PC-9 (cell line): ENCODE measurements at regions not wholly inside any gene's neighbourhood (a gene's known extent, or its start where the extent isn't known, plus 50 kb on each side); places are given as distances from the start of the nearest gene placed in this dataset.

Experiments used
- BruUV-seq: library from RNA; stranded (reverse); fragments of 400-500 nt; replicated peaks from 2 replicates; lab custom pipeline; 2021; lab: Mats Ljungman, UMichigan
- CTCF ChIA-PET: fragments of 300-600 bp; sonication (Branson Sonifier 250); formaldehyde crosslinking; loops from one replicate; lab custom pipeline; 2022; ENCODE audit warnings: antibody characterized with exemption; lab: Charles Lee
- POLR2A ChIA-PET: fragments of 300-600 bp; sonication (Branson Sonifier 250); formaldehyde crosslinking; loops from one replicate; lab custom pipeline; 2022; ENCODE audit warnings: antibody characterized with exemption; ENCODE audit not compliant: unreplicated experiment; lab: Charles Lee
- DNase-seq, 2 experiments: peaks; one replicate each; pipeline versions ENCODE4 v3.0.0 to v3.0.0-alpha.2; 2015 to 2022; ENCODE audit warnings: mixed read lengths in 1 of 2
- H2AFZ ChIP-seq: fragments of 200-600 bp; sonication (generic); 2 replicates; pipeline ENCODE4 v1.8.1; 2017; ENCODE audit warnings: antibody characterized with exemption
- H3F3A ChIP-seq: fragments of 200-600 bp; sonication (generic); 2 replicates; pipeline ENCODE4 v1.8.1; 2017; ENCODE audit warnings: antibody characterized with exemption, mild to moderate bottlenecking, low read depth; ENCODE audit not compliant: insufficient read depth
- H3K27ac ChIP-seq: fragments of 200-600 bp; sonication (generic); 2 replicates; pipeline ENCODE4 v1.6.1; 2016; ENCODE audit warnings: mixed run types
- H3K27me3 ChIP-seq: fragments of 200-600 bp; sonication (generic); 2 replicates; pipeline ENCODE4 v1.6.1; 2016; ENCODE audit warnings: low read depth, mixed run types; ENCODE audit not compliant: insufficient read depth
- H3K36me3 ChIP-seq: fragments of 200-600 bp; sonication (generic); 2 replicates; pipeline ENCODE4 v1.6.1; 2016; ENCODE audit warnings: low read depth, mixed run types
- H3K4me1 ChIP-seq: fragments of 200-600 bp; sonication (generic); replicated peaks from 2 replicates; pipeline ENCODE4 v1.6.1; 2016; ENCODE audit warnings: mixed run types; ENCODE audit not compliant: insufficient read depth
- H3K4me2 ChIP-seq: fragments of 200-600 bp; sonication (generic); 2 replicates; pipeline ENCODE4 v1.6.1; 2017; ENCODE audit warnings: mixed run types
- H3K4me3 ChIP-seq: fragments of 200-600 bp; sonication (generic); 2 replicates; pipeline ENCODE4 v1.6.1; 2016; ENCODE audit warnings: mixed run types
- H3K79me2 ChIP-seq: fragments of 200-600 bp; sonication (generic); 2 replicates; pipeline ENCODE4 v1.6.1; 2017; ENCODE audit warnings: low read depth, mixed run types
- H3K9me2 ChIP-seq: fragments of 200-600 bp; sonication (generic); 2 replicates; pipeline ENCODE4 v1.8.1; 2017; ENCODE audit warnings: mild to moderate bottlenecking; ENCODE audit not compliant: insufficient read depth
- H3K9me3 ChIP-seq: fragments of 200-600 bp; sonication (generic); 2 replicates; pipeline ENCODE4 v1.8.1; 2016; ENCODE audit warnings: low read depth; ENCODE audit not compliant: insufficient read depth
- H4K20me1 ChIP-seq: fragments of 200-600 bp; sonication (generic); 2 replicates; pipeline ENCODE4 v1.8.1; 2017; ENCODE audit not compliant: insufficient read depth
- CTCF ChIP-seq: fragments of 200-600 bp; sonication (generic); conservative IDR thresholded peaks from 2 replicates; pipeline ENCODE4 v1.6.1; 2017; ENCODE audit warnings: mixed run types, antibody characterized with exemption, mild to moderate bottlenecking, moderate library complexity
- EZH2 ChIP-seq: fragments of 200-600 bp; sonication (generic); IDR thresholded peaks from 2 replicates; pipeline ENCODE4 v1.8.0; 2017; ENCODE audit warnings: antibody characterized with exemption, low read depth
- intact Hi-C: fragments of 100-400 bp; cut with micrococcal nuclease; formaldehyde crosslinking; loops from one replicate; pipeline ENCODE4 v1.10.0; 2022; ENCODE audit not compliant: unreplicated experiment

- Histone ChIP-seq H3K27me3 (no peaks in the 10 kb centered on the region), H3K4me2 (no peak overlapping the region), H3K79me2 (no peaks in the 10 kb centered on the region), H3F3A (no peaks in the 10 kb centered on the region), H3K9me2 (no peaks in the 10 kb centered on the region), H2AFZ (no peak overlapping the region), H3K4me1 (no peaks in the 10 kb centered on the region), H3K36me3 (no peaks in the 10 kb centered on the region), H3K9me3 (no peaks in the 10 kb centered on the region), H3K4me3 (no peak overlapping the region), H3K27ac (no peak overlapping the region), H4K20me1 (no peaks in the 10 kb centered on the region)
- intact Hi-C loops: no loop called here
- POLR2A ChIA-PET: no interaction called here
- DNase-seq: no peak
- no peak for TF ChIP-seq CTCF
- no peak for TF ChIP-seq EZH2
- CTCF ChIA-PET: no interaction called here
- no TSS peak for BruUV-seq
These were observed 449.9 kb upstream of the FLRT2 start for GRCh38 chr14:85079842-85080730.

GRCh38 chr14:85084344-85084743, 445.6 kb upstream of the FLRT2 start:
- Histone ChIP-seq H3K4me1 (no peaks in the 10 kb centered on the region), H3K36me3 (no peaks in the 10 kb centered on the region), H2AFZ (no peak overlapping the region), H3K4me2 (no peak overlapping the region), H4K20me1 (no peaks in the 10 kb centered on the region), H3K79me2 (no peaks in the 10 kb centered on the region), H3K27me3 (no peaks in the 10 kb centered on the region), H3K4me3 (no peak overlapping the region), H3F3A (no peaks in the 10 kb centered on the region), H3K9me3 (no peaks in the 10 kb centered on the region), H3K27ac (no peak overlapping the region), H3K9me2 (no peaks in the 10 kb centered on the region)
- CTCF ChIA-PET: no interaction called here
- no TSS peak for BruUV-seq
- intact Hi-C loops: no loop called here
- TF ChIP-seq EZH2: no peak
- no peak for TF ChIP-seq CTCF
- POLR2A ChIA-PET: no interaction called here
- no peak for DNase-seq

GRCh38 chr14:85085981-85086380, 444.0 kb upstream of the FLRT2 start:
- CTCF ChIA-PET: no interaction called here
- no peak for DNase-seq
- TF ChIP-seq CTCF: no peak
- TF ChIP-seq EZH2: no peak
- Histone ChIP-seq H4K20me1 (no peaks in the 10 kb centered on the region), H3F3A (no peaks in the 10 kb centered on the region), H3K36me3 (no peaks in the 10 kb centered on the region), H3K4me2 (no peak overlapping the region), H3K9me3 (no peaks in the 10 kb centered on the region), H2AFZ (no peak overlapping the region), H3K79me2 (no peaks in the 10 kb centered on the region), H3K4me1 (no peaks in the 10 kb centered on the region), H3K4me3 (no peak overlapping the region), H3K27me3 (no peaks in the 10 kb centered on the region), H3K9me2 (no peaks in the 10 kb centered on the region), H3K27ac (no peak overlapping the region)
- BruUV-seq: no TSS peak
- POLR2A ChIA-PET: no interaction called here
- intact Hi-C loops: no loop called here
